Inflammatory macrophage treated with lipopolysaccharide for 4 hours (primary cell): ENCODE measurements at regions not wholly inside any gene's neighbourhood (a gene's known extent, or its start where the extent isn't known, plus 50 kb on each side); places are given as distances from the start of the nearest gene placed in this dataset.

Source experiments
- DNase-seq: peaks from one replicate; pipeline ENCODE4 v3.0.0-alpha.2; 2020

- no peak for DNase-seq
These were observed 254.8 kb upstream of the IRX4 start for GRCh38 chr5:2137444-2138050.

- no peak for DNase-seq
These were observed 254.1 kb upstream of the IRX4 start for GRCh38 chr5:2136728-2137333.

- no peak for DNase-seq
These were observed 253.1 kb upstream of the IRX4 start for GRCh38 chr5:2135833-2136232.

- DNase-seq = no peak
These were observed 252.6 kb upstream of the IRX4 start for GRCh38 chr5:2135354-2135753.

- DNase-seq = no peak
These were observed 252.0 kb upstream of the IRX4 start for GRCh38 chr5:2134543-2135292.

GRCh38 chr5:2133936-2134335, 251.2 kb upstream of the IRX4 start:
- DNase-seq = no peak

- no peak for DNase-seq
These were observed 250.4 kb upstream of the IRX4 start for GRCh38 chr5:2133080-2133479.

GRCh38 chr5:2132497-2132847, 249.7 kb upstream of the IRX4 start:
- DNase-seq = no peak

GRCh38 chr5:2131826-2132496, 249.2 kb upstream of the IRX4 start:
- no peak for DNase-seq

GRCh38 chr5:2131196-2131595, 248.5 kb upstream of the IRX4 start:
- no peak for DNase-seq

- DNase-seq = no peak
These were observed 247.6 kb upstream of the IRX4 start for GRCh38 chr5:2130361-2130760.

GRCh38 chr5:2129568-2130272, 247.0 kb upstream of the IRX4 start:
- no peak for DNase-seq

- DNase-seq = no peak
These were observed 246.1 kb upstream of the IRX4 start for GRCh38 chr5:2128686-2129355.

GRCh38 chr5:2126512-2126911, 243.8 kb upstream of the IRX4 start:
- DNase-seq = no peak

GRCh38 chr5:2125901-2126265, 243.2 kb upstream of the IRX4 start:
- no peak for DNase-seq

- DNase-seq = no peak
These were observed 242.6 kb upstream of the IRX4 start for GRCh38 chr5:2125171-2125900.

GRCh38 chr5:2124434-2125170, 241.9 kb upstream of the IRX4 start:
- no peak for DNase-seq

GRCh38 chr5:2123874-2124273, 241.1 kb upstream of the IRX4 start:
- no peak for DNase-seq

- DNase-seq = no peak
These were observed 237.6 kb upstream of the IRX4 start for GRCh38 chr5:2120361-2120760.

GRCh38 chr5:2119573-2119972, 236.8 kb upstream of the IRX4 start:
- DNase-seq = no peak
